Left ventricle myocardium inferior (tissue), 1 donor: ENCODE measurements at regions not wholly inside any gene's neighbourhood (a gene's known extent, or its start where the extent isn't known, plus 50 kb on each side); places are given as distances from the start of the nearest gene placed in this dataset.
A peak's percentile ranks its signal among the peaks of the same experiment; 100 is the strongest.

Source experiments
- DNase-seq: peaks from one replicate; pipeline ENCODE4 v3.0.0-alpha.2; 2020
- H3K27ac ChIP-seq: fragments of 200-600 bp; replicated peaks from 2 replicates; pipeline ENCODE4 v1.8.0; 2021
- H3K27me3 ChIP-seq: fragments of 200-600 bp; 2 replicates; pipeline ENCODE4 v1.8.0; 2021; ENCODE audit warnings: low read depth
- H3K36me3 ChIP-seq: fragments of 200-600 bp; 2 replicates; pipeline ENCODE4 v1.8.0; 2021
- H3K4me1 ChIP-seq: fragments of 200-600 bp; 2 replicates; pipeline ENCODE4 v1.8.0; 2021
- H3K4me3 ChIP-seq: fragments of 200-600 bp; 2 replicates; pipeline ENCODE4 v1.8.0; 2021; ENCODE audit warnings: mild to moderate bottlenecking, moderate library complexity
- H3K9me3 ChIP-seq: fragments of 200-600 bp; replicated peaks from 2 replicates; pipeline ENCODE4 v1.8.0; 2021
- intact Hi-C: fragments of 100-400 bp; cut with micrococcal nuclease; formaldehyde crosslinking; loops from one replicate; pipeline ENCODE4 v1.11.0; 2022
- TF ChIP-seq, protein P1 (sequence below): fragments of 200-600 bp; IDR thresholded peaks from 2 replicates; pipeline ENCODE4 v1.8.0; 2021; ENCODE audit warnings: antibody characterized with exemption, mild to moderate bottlenecking, borderline replicate concordance
- donor health status: DM: no; HTN: yes; CAD: no; lungs with severe emphysema.

DNA sequence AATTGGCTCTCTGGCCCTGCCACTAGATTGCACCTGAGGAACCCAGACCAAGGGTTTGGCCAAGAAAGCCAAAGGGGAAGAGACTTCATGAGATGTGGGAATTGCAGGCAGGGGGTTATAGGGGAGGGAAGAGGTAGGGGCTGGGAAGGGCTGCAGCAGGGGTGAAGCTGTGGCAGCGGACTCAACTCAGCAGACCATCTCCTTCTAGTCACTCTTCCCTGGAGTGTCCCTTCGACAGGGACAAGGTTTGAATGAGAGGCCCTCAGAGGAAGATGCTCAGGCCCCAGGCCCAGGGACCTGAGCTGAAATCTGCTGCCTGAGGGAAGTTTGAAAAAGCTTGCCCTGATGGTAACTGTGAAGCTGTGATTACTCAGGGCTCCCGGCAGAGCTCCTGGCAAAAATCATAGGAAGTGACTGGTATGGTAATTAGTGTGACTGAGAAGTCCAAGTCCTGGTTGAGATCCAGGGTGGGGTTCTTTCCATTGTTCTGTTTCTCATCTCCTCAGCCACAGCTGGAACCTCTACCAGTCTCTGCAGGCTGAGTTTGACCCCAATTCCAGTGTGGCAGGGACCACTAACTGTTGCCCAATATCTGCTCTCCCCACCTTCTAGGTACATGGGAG lies 300.9 kb downstream of the CYP26B1 start:
- Histone ChIP-seq H3K27ac (no peak overlapping the region), H3K27me3 (no peaks in the 10 kb centered on the region), H3K4me1 (peaks cover 31% of the 10 kb centered on the region), H3K36me3 (no peaks in the 10 kb centered on the region), H3K4me3 (no peak overlapping the region), H3K9me3 (no peaks in the 10 kb centered on the region)
- TF ChIP-seq, protein P1, sequence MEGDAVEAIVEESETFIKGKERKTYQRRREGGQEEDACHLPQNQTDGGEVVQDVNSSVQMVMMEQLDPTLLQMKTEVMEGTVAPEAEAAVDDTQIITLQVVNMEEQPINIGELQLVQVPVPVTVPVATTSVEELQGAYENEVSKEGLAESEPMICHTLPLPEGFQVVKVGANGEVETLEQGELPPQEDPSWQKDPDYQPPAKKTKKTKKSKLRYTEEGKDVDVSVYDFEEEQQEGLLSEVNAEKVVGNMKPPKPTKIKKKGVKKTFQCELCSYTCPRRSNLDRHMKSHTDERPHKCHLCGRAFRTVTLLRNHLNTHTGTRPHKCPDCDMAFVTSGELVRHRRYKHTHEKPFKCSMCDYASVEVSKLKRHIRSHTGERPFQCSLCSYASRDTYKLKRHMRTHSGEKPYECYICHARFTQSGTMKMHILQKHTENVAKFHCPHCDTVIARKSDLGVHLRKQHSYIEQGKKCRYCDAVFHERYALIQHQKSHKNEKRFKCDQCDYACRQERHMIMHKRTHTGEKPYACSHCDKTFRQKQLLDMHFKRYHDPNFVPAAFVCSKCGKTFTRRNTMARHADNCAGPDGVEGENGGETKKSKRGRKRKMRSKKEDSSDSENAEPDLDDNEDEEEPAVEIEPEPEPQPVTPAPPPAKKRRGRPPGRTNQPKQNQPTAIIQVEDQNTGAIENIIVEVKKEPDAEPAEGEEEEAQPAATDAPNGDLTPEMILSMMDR, result no peak
- no peak for DNase-seq
- intact Hi-C loops, result no loop called here

DNA sequence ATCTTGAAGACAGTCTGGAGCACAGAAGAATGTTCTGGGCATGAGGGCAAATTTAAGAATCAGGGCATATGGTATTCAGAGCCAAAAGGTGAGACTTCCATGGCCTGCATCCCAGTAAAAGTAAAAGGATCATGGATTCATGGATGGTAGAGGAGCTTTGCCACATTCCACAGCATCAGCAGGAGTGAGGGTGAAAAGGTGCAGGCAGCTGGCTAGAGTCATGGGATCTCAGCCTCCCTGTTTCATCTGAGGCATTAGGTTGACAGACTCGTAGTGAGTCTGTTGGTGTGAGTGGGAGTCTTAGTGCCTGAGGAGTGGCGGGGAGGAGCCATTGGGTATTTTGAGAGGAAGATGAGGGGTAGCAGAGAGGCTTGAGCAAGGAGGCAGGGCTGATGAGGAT lies 301.6 kb downstream of the CYP26B1 start:
- no peaks in the 10 kb centered on the region for H3K9me3 ChIP-seq
- TF ChIP-seq, protein P1, result no peak
- H3K27ac ChIP-seq, result no peak overlapping the region
- H3K4me3 ChIP-seq, result no peak overlapping the region
- no peak for DNase-seq
- H3K36me3 ChIP-seq, result no peaks in the 10 kb centered on the region
- H3K4me1 ChIP-seq, result peaks cover 26% of the 10 kb centered on the region
- H3K27me3 ChIP-seq, result no peaks in the 10 kb centered on the region
- intact Hi-C loops, result no loop called here

DNA sequence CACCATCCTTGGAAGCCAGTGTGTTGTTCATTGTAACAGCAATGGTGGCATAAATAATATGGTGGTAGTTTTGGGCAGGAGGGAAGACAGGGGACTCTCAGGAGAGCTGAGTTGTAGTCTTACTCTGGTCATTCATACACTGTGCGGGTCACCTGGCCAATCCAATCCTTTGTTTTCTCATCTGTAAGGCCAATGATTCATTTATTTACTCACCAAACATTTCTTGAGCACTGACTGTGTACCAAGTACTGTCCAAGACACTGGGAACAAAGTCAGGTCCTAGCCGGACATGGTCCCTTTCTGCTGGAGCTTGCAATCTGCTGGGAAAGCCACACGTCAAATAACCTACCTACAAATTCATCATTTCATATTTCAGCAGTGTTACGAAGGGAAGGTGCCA lies 302.7 kb downstream of the CYP26B1 start:
- peaks cover 17% of the 10 kb centered on the region for H3K4me1 ChIP-seq
- no peak for DNase-seq
- H3K36me3 ChIP-seq, result no peaks in the 10 kb centered on the region
- H3K27ac ChIP-seq, result no peak overlapping the region
- H3K4me3 ChIP-seq, result no peak overlapping the region
- H3K9me3 ChIP-seq, result no peaks in the 10 kb centered on the region
- TF ChIP-seq, protein P1, result no peak
- H3K27me3 ChIP-seq, result no peaks in the 10 kb centered on the region
- intact Hi-C loops, result no loop called here

DNA sequence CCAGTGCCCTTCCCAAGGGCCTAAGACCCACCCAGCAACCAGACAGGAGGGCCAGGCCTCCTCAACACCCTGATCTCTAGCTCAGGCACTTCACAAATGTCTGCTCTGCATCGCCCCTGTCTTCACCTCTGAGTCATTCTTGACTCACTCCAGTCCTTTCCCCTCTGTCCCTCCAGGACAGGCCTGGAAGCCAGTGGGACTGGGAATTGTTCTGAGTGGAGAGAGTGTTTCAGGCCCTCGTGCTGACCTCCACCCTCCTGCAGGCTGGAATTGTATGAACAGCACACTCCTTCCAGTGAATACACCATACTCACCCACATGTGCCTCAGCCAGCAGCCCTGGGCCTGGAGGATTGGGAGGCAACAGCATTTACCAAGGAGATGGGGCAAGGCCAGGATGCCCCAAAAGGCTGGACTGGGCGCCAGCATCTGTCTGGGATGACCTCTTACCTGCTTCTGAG lies 304.2 kb downstream of the CYP26B1 start:
- no peaks in the 10 kb centered on the region for H3K36me3 ChIP-seq
- peak; percentile 29 for DNase-seq
- TF ChIP-seq, protein P1, result no peak
- intact Hi-C loops, result no loop called here
- no peak overlapping the region for H3K27ac ChIP-seq
- H3K27me3 ChIP-seq, result no peaks in the 10 kb centered on the region
- H3K9me3 ChIP-seq, result no peaks in the 10 kb centered on the region
- peaks cover 17% of the 10 kb centered on the region for H3K4me1 ChIP-seq
- H3K4me3 ChIP-seq, result no peak overlapping the region

DNA sequence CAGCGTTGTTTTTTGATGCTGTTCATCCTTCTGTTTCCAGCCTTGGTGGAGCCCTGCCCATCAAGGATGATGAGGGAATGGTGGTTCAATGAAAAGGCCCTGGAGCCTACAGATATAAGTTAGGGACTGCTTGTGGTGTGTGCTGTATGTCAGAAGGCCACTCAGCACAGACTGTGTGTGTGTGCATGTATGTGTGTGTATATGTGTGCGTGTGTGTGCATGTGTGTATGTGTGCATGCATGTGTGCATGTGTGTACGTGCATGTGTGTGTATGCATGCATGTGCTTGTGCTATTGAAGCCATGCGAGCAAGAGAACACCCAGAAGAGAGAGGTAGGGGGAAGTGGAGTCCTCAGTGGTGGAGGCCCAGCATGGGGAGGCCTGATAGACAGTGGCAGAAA lies 304.9 kb downstream of the CYP26B1 start:
- intact Hi-C loops, result no loop called here
- Histone ChIP-seq H3K9me3 (no peaks in the 10 kb centered on the region), H3K4me3 (no peak overlapping the region), H3K4me1 (peaks cover 17% of the 10 kb centered on the region), H3K36me3 (no peaks in the 10 kb centered on the region), H3K27ac (no peak overlapping the region), H3K27me3 (no peaks in the 10 kb centered on the region)
- TF ChIP-seq, protein P1, result no peak
- no peak for DNase-seq
